HG03460 (cell line): ENCODE measurements at regions not wholly inside any gene's neighbourhood (a gene's known extent, or its start where the extent isn't known, plus 50 kb on each side); places are given as distances from the start of the nearest gene placed in this dataset.

ENCODE experiments used
- ATAC-seq: cut with Tn5 transposase; IDR thresholded peaks from one replicate; pipeline ENCODE4 v1.9.1; 2021; ENCODE audit not compliant: unreplicated experiment

DNA sequence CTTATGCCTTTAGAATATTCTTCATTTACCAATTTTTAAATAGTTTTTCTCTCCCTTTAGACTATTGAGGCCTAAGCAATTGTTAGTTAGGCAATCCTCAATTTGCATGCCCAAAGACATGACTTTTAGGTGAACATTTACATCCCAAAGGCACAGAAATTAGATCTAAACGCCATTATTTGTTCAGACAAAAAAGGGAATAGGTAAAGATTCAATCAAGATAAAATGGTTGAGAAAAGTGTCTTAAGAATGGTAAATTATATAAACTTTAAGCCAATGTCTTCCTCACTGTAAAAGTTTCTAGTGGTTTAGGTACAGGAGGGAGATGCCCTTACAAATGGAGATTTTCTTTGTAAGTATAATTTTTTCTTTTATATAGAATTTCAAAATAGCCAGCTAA, 50.2 kb upstream of the MME start:
- no peak for ATAC-seq

DNA sequence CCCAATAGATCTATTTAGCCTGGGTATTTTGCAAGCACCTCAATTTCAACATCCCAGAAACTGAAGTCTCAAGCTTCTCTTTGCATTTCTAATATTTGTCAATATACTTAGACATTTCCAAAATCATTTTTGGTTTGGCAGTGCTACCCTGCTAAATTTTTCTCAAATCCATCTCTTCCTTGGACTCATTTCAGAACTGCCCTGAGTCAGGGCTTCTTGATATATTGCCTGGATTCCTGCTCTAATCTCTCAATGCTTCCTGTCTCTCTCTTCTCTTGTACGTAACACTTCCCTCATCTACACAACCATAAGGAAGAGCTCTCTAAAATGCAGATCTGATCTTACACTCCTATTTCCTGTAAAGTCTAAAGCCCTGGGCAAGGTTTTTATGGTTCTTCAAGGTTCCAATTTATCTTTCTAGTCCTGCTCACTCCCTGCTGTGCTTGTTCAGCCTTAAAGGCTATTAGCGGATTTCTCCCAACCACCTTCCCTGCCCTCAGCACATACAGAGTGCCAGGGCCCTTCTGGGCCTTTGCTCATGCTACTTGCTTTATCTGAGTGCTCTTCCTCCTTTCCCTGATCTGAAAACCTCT, 53.0 kb upstream of the MME start:
- no peak for ATAC-seq

DNA sequence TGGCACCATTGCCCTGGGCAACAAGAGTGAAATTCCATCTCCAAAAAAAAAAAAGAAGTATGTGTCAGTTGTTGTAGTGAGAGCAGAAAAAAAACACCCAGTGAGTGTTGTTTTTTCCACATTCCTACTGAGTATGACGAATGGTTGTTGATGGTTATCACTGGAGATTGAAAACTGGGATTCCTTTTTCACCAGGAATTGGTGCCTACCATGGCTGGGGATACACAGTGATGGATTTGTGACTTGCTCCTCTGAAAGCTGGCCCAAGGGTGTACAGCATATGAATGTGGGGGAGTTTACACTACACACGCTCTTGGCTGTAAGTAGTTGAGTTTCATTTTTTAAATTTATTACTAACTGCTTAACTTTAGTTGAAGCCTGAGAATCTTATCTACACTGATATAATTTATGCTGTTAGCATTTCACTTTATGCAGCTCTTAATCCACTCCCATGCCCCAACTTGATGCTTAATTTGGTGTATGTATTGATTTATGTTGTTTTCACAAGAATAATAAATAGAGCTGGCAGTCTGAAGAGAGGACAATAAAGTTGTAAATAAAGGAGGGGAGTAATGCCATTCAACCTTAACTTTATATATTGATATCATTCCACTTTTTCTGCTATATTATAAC, 56.0 kb upstream of the MME start:
- no peak for ATAC-seq

DNA sequence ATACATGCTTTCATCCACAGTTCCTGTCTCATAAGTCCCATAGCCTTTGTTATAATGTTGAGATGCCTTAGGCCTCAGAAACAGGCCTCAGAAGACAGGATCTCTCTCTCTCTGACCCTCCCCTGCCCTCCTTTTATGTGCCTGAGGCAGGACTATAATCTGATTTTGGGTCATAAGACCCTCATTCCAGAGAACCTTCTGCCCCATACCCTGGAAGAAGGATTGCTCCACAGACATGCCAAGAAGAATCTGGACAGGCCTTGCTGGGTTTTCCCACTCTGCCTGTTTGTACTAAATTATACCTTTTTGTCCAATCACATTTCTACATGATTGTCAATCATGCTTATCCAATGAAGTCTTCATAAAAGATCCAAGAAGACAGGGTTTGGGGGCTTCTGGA, 57.2 kb upstream of the MME start:
- ATAC-seq, result no peak

DNA sequence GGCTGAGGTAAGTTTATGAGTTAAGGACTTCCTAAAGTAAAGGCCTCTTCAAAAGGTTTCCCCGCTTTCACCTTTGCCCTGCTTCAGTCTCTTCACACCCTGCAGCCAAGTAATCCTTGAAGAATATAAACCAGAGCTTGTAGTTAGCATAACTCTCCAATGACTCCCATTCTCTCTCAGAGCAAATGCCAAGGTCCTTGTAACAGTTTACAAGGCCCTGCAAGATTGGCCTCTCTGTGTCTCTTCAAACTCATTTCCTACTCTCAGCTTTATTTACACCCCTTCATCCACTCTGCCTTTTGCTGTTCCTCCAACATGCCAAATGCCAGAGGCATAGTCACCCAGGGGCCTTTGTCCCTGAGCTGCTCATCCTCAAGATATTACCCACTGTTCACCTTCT, 60.5 kb upstream of the MME start:
- ATAC-seq, result no peak

DNA sequence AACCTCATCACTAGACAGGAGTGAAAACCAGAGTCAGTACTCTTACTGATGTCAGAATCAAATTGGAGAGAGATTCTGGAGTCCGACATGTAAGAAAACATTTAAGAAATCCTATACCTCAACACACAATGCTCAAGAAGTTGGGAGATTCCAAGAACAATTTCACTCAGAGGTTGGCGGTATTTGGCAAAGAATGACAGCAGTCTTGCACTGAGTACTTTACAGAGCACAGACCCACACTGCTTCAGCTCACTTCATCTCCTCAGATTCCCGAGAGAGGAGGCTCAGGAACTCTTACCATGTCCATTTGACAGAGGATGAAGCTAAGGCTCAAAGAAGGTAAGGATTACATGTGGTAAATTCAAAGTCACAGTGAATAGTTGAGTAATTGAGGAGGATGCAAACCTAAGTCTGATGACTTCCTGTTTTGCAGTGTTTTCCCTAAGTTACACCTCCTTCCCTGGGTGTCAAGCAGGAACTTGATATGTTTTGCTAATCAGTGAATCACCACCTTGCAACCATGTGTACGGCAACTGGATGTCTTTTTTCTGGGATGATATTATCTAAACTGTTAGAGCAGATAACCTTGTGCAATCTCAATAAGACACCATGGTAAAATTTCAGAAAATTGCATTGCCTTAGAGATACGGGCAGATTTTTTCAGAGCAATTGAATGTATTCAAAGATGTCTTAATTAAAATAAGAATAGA, 61.3 kb upstream of the MME start:
- no peak for ATAC-seq

DNA sequence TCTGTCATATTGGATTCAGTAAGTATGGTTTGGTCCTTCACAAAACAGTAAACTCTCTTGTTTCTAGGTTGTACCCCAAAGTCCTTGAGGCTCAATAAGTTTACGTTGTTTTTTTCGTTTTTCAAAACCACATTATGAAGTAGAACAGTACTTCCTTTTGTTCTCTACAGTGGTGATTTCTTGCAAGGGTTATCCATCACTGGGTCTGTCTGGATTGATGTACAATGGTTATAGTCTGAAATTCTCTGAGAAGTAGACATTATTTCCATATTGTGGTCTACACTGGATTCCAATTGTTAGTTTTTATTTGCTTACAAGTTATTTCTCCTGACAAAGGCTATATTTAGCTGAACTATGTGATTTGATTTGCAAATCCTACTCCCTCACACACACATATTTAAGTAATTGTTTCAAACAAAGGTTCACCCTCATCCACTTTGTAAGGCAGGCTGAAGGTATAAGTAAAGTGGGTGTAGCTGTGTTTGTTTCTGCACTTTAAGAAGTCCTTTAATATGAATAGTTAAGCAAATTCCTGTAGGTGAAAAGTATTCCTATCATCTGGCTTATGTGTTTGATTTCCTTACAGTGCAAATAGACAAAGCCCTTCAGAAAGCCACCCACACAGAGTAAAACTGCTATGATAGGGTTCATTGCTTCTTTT, 64.2 kb upstream of the MME start:
- no peak for ATAC-seq

DNA sequence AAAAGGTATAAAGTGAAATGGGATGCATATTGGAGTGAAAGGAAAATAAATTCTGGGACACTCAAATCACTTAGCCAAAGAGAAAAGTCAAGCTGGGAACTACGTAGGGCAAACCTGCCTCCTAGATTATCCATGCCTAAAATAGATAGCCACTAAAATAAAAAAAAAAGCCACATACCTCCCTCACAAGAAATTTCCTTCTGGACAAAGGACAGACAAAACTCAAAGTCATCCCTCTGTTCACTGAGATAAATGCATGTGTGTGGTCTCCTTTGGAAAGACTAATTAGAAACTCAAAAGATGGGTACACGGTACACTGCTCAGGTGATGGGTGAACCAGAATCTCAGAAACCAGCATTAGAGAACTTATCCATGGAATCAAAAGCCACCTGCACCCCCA, 65.2 kb upstream of the MME start:
- ATAC-seq, result no peak

DNA sequence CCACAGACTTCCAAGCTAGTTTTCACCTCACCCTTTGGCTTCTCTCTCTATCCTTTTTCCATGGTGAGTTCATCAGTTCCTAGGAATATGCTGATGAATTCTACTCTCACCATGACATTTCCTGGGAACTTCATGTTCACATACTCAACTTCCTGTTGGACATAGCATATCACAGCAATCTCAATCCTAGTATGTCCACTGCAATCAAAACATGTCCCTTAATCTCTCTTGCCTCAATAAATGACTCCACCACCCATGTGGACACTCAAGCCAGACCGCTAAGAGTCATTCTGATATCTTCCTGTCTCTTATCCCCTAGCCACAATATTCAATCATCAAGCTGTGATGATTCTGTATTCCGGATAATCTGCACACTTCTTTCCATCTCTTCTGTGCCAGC, 66.7 kb upstream of the MME start:
- no peak for ATAC-seq

DNA sequence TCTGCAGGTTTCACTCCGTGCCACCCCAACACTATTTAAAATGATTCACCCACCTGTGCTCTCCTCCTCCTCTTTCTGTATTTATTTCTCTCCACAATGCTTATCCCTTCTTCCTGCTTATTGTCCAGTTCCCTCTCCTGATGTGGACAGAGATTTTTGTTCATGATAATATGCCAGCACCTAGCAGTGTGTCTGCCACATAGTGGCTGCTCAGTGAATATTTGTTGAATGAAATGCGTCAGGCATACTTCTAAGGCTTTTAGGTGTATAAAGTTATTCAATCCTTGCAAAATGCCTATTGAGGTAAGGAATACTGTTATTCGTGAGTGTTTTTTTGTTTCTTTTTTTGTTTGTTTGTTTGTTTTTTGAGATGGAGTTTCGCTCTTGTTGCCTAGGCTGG, 67.5 kb upstream of the MME start:
- no peak for ATAC-seq

DNA sequence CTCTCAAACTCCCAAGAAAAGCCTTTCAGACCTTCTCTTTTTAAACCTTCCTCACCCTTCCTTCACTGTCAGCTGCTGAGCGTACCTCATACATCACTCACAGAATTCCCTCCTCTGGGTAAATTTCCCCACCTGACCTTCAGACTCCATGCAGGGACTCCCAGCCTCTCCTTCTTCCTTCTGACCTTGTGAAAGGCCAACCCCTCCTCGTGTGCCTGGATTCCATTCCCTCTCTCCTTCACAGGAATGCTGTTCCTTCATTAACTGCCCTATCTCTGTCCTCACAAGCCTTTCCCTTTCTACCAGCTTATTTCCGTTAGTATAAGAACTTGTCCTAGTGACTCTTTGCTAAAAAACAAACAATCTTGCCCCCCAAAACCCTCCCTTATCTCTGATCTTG, 69.7 kb upstream of the MME start:
- ATAC-seq, result no peak

DNA sequence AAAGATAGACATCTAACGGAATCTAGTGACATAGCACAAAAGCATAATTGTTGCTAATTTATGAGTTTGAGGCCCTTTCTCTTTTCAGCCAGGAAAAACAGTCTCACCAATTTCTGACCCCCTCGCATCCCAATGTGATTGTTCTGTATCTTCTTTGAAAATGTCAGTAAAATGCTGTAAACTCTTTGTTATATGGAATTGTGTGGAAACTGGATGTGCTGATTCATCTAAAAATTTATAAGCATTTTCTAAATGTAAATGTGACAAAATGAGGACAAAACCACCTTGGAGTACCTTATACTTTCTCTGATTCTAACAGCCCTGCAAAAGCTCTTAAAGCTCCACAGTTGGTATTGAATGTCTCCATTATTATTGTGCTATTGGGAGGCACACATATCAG, 70.9 kb upstream of the MME start:
- no peak for ATAC-seq

DNA sequence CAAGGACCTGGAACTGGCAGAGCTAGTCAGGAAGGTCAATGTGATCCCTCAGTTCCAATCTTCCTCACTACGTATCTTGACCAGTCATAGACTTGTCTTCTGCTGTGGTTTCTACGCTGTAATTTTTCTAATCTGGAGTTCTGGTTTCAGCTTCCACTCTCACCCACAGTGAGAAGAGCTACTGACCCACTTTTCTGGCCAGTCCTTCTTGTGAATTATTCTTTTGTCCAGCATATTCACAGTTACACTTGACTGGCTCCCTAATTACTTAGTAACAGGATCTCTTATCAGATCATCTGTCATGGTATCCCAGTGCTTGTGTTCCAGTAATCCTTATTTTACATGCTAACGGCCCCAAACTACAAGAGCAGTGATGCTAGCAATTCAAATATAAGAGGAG, 72.4 kb upstream of the MME start:
- no peak for ATAC-seq

DNA sequence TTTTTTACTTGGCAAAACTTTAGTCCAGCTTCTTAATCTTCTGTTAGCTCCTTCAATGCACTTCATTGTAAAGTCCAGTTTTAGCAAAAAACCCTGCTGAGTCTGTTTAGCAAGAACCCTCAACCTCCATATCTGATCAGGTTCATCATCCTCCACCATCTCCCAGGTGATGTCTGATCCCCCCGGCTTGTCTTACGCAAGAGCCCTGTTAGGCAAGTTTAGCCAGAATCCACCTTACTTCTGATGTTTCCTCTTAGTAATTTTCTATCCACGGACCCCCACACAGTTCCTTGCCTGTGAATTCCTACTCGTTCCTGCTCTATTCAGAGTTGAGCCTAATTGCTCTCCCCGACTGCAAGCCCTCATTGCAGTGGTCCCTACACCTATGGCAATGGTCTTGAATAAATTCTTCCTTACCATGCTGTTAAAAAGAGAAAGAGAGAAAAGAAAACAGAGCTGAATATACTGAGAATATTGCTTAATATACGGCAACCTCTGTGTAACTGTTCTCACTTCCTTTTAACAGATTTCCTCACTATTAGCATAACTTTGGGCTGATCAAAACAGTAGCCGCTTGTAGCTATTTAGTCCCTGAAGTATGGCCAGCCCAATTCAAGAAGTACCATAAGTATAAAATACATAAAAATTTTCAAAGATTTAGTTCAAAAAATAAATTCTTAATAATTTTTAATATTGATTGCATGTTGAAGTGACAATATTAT, 78.7 kb upstream of the MME start:
- ATAC-seq, result no peak

DNA sequence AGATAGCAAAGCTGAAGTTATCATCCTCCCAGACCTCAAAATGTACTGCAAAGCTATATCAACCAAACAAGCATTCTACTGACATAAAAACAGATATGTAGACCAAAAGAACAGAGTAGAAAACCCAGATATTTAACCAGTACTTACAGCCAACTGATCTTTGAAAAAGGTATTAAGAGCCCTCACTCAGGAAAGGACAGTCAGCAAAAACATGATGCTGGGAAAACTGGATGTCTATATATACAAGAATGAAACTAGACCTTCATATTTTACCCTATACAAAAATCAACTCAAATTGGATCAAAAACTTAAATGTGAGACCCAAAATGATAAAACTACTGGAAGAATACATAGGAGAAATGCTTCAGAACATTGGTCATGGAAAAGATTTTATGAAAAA, 87.5 kb upstream of the MME start:
- ATAC-seq, result no peak

DNA sequence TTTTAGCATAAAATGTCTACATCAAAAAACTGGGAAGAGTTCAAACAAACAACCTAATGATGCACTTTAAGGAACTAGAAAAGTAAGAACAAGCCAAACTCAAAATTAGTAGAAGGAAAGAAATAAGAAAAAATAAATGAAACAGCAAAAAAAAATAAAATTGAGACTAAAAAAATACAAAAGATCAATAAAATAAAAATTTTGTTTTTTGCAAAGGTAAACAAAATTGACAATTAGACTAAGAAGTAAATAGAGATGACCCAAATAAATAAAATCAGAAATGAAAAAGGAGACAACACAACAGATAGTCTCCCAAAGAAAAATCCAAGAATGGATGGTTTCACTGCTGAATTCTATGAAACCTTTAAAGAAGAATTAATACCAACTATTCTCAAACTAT, 89.6 kb upstream of the MME start:
- ATAC-seq, result no peak

DNA sequence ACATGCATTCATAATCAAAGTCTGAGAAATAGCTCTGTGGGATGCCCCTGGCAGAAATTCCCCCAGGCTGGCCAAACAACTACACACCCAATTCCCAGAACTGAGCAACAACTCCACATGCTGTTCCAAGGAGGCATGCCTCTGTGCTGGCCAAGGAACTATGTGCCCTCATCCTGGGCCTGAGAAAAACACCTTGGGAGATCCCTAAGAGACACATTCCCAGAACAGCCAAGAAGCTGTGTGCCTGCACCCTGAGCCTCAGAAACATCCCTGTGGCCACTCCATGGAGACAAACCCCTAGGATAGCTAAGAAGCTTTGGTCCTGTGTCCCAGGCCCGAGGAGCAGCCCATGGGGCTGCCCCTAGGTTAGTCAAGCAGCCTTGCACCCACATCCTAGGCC, 92.3 kb upstream of the MME start:
- no peak for ATAC-seq

DNA sequence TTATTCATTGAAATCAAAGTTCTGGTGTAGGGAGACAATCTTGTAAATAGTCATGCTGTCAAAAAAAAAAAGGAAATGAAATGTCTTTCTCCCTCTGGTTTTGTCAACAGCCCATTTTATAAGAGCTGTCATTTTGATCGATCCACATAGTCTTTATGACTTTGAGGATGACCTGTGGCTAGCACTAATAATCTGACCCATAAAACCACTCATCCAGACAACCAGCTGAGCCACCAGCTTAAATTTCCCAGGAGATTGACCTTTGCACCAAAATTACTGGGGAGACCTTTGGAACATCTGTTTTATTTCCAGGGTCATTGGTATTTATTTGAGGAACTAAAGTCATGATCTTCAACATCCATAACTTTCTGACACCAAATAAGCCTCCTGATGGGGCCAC, 98.5 kb upstream of the MME start:
- ATAC-seq, result no peak

DNA sequence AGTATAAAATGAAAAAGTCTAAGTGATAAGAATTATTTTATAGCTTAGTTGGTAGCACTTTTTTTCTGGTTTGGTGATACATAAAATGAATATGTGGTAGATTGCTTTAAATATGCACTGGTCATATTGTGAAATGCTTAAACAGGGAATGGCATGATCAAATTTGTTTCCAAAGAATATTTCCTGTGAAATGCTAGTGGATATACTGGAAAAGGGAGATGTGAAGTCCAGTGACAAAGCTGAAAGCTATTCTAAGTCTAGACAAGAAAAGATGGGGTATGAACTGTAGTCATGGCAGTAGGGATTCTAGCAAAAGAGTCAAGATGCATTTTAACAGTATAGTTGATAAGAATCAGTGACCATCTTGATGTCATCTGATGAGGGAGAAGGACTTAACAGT, 98.9 kb upstream of the MME start:
- no peak for ATAC-seq

DNA sequence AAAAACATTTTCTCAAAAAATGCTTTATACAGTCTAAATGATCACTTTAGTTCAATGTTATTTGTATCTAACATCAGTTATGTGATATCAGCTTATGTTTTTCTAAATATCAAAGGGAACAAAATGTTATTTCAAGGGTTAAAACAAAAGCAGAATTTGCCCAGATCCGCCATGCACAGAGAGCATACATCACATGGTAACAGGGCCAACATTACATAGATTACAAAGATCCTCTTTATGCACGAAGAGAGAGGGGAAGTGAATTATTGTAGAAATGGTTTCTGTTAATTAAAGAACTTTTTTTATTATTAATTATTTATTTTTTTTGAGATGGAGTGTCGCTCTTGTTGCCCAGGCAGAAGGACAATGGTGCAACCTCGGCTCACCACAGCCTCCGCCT, 100.8 kb upstream of the MME start:
- no peak for ATAC-seq

DNA sequence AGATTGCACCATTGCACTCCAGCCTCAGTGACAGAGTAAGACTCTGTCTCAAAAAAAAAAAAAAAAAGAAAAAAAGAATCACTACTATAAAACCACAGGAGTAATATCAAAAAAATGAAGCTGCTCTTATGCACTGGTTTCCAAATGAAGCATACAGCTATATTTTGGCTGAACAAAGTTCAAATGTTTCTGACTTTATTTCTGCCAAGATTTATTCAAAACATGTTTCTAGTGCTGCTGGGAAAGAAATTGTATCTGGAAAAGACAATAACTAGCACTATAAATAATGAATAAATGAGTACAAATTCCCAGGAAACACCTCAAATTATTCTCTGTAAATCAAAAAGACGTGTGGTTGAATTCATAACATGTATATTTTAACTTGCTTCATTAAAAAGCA, 102.5 kb upstream of the MME start:
- no peak for ATAC-seq
